ENCODE measurements at regions not wholly inside any gene's neighbourhood (a gene's known extent, or its start where the extent isn't known, plus 50 kb on each side); places are given as distances from the start of the nearest gene placed in this dataset.

DNA sequence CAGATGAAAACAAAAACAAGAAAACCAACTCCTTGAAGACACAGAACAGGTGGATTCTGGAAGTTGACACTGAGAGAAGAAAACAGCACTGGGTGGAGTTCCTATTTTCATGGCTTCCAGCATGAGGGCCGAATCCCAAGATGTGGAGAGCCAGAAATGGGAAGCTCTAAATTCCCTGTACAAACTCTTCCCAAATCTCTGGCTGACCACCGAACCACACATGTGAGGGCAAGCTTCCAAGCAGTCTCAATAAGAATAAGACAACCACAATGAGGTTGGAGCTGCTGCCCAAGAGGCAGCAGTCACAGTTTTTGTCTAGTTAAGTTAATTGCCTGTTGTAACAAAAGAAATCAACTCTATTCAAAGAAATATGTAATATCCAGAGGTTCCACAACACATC is 339.3 kb upstream of the SLC30A5 start:
- TF ChIP-seq, protein P1, sequence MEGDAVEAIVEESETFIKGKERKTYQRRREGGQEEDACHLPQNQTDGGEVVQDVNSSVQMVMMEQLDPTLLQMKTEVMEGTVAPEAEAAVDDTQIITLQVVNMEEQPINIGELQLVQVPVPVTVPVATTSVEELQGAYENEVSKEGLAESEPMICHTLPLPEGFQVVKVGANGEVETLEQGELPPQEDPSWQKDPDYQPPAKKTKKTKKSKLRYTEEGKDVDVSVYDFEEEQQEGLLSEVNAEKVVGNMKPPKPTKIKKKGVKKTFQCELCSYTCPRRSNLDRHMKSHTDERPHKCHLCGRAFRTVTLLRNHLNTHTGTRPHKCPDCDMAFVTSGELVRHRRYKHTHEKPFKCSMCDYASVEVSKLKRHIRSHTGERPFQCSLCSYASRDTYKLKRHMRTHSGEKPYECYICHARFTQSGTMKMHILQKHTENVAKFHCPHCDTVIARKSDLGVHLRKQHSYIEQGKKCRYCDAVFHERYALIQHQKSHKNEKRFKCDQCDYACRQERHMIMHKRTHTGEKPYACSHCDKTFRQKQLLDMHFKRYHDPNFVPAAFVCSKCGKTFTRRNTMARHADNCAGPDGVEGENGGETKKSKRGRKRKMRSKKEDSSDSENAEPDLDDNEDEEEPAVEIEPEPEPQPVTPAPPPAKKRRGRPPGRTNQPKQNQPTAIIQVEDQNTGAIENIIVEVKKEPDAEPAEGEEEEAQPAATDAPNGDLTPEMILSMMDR (IDR thresholded peaks at IDR 0.05), result no peak
- no peak for TF ChIP-seq POLR2AphosphoS5 (IDR thresholded peaks at IDR 0.05)
- no peak for TF ChIP-seq POLR2A (IDR thresholded peaks at IDR 0.05; ENCODE audit: low read depth)
- no peak for TF ChIP-seq EP300 (IDR thresholded peaks at IDR 0.05)
